ENCODE measurements at regions not wholly inside any gene's neighbourhood (a gene's known extent, or its start where the extent isn't known, plus 50 kb on each side); places are given as distances from the start of the nearest gene placed in this dataset.

DNA sequence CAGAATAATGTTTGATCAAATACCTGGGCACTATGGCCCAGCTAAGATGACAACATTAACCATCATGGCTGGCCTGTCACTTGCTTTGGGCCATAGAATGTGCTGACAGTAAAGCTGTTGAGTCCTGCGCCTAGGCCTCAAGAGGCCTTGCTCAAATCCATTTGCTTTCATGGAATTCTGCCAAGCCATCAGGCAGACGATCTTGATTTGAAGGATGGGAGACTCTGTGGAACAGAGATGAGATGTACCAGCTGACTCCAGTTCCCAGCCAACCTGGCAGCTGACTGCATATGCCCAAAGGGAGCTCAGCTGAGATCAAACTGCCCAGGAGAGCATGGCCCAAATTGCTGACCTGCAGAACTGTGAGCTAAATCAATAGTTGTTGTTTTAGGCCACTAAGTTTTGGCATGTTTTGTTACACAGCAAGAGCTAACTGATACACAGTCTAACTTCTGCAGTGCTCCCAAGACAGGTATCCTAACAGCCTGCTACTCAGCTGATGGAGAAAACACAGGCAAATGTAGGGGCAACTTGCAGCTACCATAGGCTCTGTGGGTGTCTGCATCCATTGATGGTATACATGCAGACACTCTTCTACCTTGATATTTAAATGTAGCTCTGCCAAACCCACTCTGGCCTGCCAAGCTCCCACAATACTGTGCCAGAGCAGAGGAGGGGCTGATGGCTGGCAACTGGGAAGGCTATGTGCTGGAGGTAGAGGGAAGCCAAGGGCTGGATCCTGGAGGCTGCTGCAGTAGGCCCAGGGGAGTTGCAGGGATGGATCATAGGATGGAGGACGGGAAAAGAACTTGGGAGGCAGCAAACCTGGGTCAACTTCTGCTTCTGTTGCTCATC, 55.2 kb upstream of the RNF24 start:
- DNase-seq (ENCODE audit: low read depth) = no peak

DNA sequence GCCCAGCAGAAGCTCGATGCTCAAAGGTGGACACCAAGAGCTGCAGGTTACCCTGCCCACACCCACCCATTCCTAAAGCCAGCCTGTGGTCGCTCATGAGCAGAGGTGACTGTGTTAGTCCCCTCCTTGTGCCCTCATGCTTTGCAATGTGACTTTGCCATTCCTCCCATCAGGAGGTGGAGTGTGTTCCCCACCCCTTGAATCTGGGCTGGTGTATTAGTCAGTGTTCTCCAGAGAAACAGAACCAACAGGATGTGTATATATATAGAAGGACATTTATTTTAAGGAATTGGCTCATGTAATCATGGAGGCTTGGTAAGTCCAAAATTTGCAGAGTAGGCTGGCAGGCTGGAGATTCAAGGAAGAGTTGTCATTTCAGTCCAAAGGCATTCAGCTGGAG, 54.4 kb upstream of the RNF24 start:
- DNase-seq (ENCODE audit: low read depth) = no peak

DNA sequence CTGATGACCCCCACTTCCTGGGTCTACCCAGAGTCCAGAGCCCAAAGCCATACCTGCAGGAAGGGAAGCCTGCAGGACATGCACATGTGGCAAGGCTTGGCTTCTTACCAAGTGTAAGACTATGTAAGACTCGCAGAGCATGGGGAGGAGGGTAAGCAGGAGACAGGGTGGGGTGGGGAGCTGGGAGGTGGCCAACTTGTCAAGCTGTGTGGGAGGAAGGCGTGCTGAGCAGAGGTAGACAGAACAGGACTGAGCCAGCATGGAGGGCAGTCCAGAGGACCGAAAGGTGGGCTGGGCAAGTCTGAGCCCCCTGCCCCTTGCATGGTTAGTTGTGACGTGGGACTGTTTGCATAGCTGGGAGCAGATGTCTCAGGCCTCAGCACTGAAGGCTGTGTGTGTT, 53.4 kb upstream of the RNF24 start:
- peak; percentile 72 for DNase-seq (ENCODE audit: low read depth)

DNA sequence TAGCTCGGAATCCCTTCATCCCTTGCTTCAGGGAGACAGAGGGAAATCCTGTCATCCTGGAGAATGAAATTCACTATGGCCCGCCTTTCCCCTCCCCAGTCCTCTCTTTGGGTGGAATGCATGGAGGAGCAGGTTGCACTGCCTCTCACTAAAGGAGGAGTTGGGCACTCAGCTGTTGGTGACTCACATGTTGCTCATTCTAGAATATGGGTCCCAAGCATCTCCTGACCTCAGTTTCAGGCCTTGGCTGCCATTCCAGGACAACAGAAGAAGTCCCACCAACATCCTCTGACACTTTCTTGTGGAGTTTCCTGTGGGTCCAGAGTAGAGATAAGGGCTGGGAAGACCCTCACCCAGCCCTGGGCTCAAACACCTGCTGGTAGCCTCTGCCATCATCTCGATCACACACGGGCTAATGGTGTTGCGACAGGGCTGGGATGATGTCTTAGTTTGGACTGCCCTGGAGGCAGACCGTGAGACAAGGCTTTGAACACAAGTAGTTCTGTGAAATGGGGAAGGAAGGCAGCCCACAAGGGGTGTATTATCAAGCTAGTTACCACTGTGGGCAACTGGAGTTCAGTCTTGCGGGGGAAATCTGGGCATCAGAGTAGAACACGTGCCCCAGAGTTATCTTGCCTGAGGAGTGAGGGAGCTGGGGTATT, 52.4 kb upstream of the RNF24 start:
- DNase-seq (ENCODE audit: low read depth) = peak; percentile 74

DNA sequence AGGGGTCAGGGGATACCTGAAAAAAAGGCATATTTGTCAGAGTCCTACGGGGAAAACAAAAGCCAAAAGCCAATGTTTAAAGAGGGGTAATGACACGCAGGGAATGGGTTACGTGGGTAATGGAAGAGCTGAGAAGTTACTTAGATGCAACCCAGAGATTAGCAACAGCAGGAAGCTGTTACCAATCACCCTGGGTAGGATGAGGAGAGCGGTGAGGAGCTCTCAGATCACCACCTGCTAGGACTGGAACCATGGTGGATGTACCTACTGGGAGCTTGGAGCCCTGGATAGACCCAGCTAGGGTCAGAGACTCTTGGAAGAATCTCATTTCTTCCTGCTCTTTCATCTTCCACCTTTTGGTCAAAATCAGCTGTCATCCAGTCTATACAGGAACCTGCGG, 51.2 kb upstream of the RNF24 start:
- DNase-seq (ENCODE audit: low read depth) = no peak

DNA sequence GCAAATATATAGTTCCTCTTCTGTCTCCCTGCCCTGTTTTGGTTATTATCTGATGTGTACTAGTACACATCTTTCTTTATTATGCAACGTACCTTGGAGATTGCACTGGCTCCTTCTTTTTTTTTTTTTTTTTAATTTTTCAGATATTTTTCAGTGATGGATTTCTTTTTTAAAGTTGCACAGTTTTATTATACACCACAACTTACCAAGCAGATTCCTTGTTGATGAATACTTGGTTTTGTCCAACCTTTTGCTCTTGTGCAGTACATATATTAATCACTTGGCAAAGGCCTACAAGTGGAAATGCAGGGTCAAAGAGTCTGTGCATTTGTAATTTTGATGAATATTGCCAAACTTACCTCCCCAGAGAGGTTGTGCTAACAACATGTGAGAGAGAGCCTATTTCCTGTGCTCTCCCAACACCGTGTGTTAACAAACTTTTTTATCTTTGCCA, 50.1 kb upstream of the RNF24 start:
- DNase-seq (ENCODE audit: low read depth) = peak; percentile 33
